DND-41 (cell line): ENCODE measurements at regions not wholly inside any gene's neighbourhood (a gene's known extent, or its start where the extent isn't known, plus 50 kb on each side); places are given as distances from the start of the nearest gene placed in this dataset.

Experiments used
- ATAC-seq: fragments of 200-7000 bp; cut with Tn5 transposase; 3 replicates; pipeline ENCODE4 v1.9.1; 2021; ENCODE audit warnings: low read depth; ENCODE audit not compliant: insufficient read depth
- DNase-seq: peaks from one replicate; pipeline ENCODE4 v3.0.0-alpha.2; 2020
- H2AFZ ChIP-seq: 2 replicates; pipeline ENCODE4 v1.6.0; 2012; ENCODE audit warnings: low read depth, low read length
- H3K27ac ChIP-seq: 2 replicates; pipeline ENCODE4 v1.5.1; 2012; ENCODE audit warnings: low read length, inconsistent platforms
- H3K27me3 ChIP-seq: fragments of 200-600 bp; sonication (generic); 2 replicates; pipeline ENCODE4 v1.6.0; 2012; ENCODE audit warnings: low read length, mild to moderate bottlenecking, inconsistent platforms; ENCODE audit not compliant: insufficient read depth, poor library complexity
- H3K36me3 ChIP-seq: 2 replicates; pipeline ENCODE4 v1.5.1; 2012; ENCODE audit warnings: low read length, inconsistent platforms; ENCODE audit not compliant: insufficient read depth
- H3K4me1 ChIP-seq: 2 replicates; pipeline ENCODE4 v1.5.1; 2012; ENCODE audit warnings: mild to moderate bottlenecking, low read length; ENCODE audit not compliant: insufficient read depth
- H3K4me2 ChIP-seq: 2 replicates; pipeline ENCODE4 v1.6.0; 2012; ENCODE audit warnings: mild to moderate bottlenecking, moderate library complexity, low read length, inconsistent platforms; ENCODE audit not compliant: insufficient read depth
- H3K4me3 ChIP-seq, 2 experiments: fragments of 200-600 bp in 1 of 2; shearing (Covaris generic) in 1 of 2; 2 replicates each; pipeline ENCODE4 v1.5.1; 2012 to 2016; ENCODE audit warnings: inconsistent platforms in 2 of 2, low read length in 2 of 2, mild to moderate bottlenecking in 2 of 2, low read depth in 1 of 2, moderate library complexity in 1 of 2
- H3K79me2 ChIP-seq: 2 replicates; pipeline ENCODE4 v1.6.0; 2012; ENCODE audit warnings: low read length, inconsistent platforms; ENCODE audit not compliant: insufficient read depth
- H3K9ac ChIP-seq: 2 replicates; pipeline ENCODE4 v1.6.0; 2012; ENCODE audit warnings: low read depth, mild to moderate bottlenecking, inconsistent platforms, low read length, moderate library complexity
- H3K9me3 ChIP-seq: 2 replicates; pipeline ENCODE4 v1.5.1; 2012; ENCODE audit warnings: low read length, moderate library complexity, mild to moderate bottlenecking, inconsistent platforms; ENCODE audit not compliant: insufficient read depth, severe bottlenecking
- H4K20me1 ChIP-seq: 2 replicates; pipeline ENCODE4 v1.6.0; 2012; ENCODE audit warnings: low read length; ENCODE audit not compliant: insufficient read depth
- CTCF ChIP-seq: IDR thresholded peaks from 2 replicates; pipeline ENCODE4 v1.5.1; 2012; ENCODE audit warnings: borderline replicate concordance, low read length, moderate library complexity, mild to moderate bottlenecking; ENCODE audit not compliant: poor library complexity, severe bottlenecking; ENCODE audit errors: extremely low read depth
- EZH2 ChIP-seq: IDR thresholded peaks from 3 replicates; pipeline ENCODE4 v1.6.1; 2012; ENCODE audit warnings: borderline replicate concordance, low read depth, mild to moderate bottlenecking, moderate library complexity, low read length, inconsistent platforms; ENCODE audit not compliant: severe bottlenecking

GRCh38 chr10:69692267-69692666 is 62.2 kb downstream of the FAM241B start:
- TF ChIP-seq EZH2 = no peak
- Histone ChIP-seq H3K36me3 (no peaks in the 10 kb centered on the region), H2AFZ (no peak overlapping the region), H3K27me3 (peaks cover 5% of the 10 kb centered on the region), H3K79me2 (no peaks in the 10 kb centered on the region), H3K4me1 (no peaks in the 10 kb centered on the region), H4K20me1 (no peaks in the 10 kb centered on the region), H3K27ac (no peak overlapping the region), H3K4me2 (no peak overlapping the region), H3K4me3 (no peak overlapping the region), H3K9ac (no peak overlapping the region), H3K9me3 (no peaks in the 10 kb centered on the region)
- ATAC-seq = no peak
- DNase-seq = no peak

- Histone ChIP-seq H4K20me1 (no peaks in the 10 kb centered on the region), H3K4me1 (no peaks in the 10 kb centered on the region), H3K79me2 (no peaks in the 10 kb centered on the region), H3K36me3 (no peaks in the 10 kb centered on the region), H3K9ac (no peak overlapping the region), H3K4me3 (no peak overlapping the region), H3K27me3 (peaks cover 5% of the 10 kb centered on the region), H2AFZ (no peak overlapping the region), H3K27ac (no peak overlapping the region), H3K9me3 (no peaks in the 10 kb centered on the region), H3K4me2 (no peak overlapping the region)
- TF ChIP-seq EZH2 (no peak), CTCF (no peak)
- ATAC-seq (no peak), DNase-seq (no peak)
Observed at GRCh38 chr10:69692891-69693290, 62.8 kb downstream of the FAM241B start.

- Histone ChIP-seq H3K27me3 (peaks cover 5% of the 10 kb centered on the region), H4K20me1 (no peaks in the 10 kb centered on the region), H3K79me2 (no peaks in the 10 kb centered on the region), H3K36me3 (no peaks in the 10 kb centered on the region), H2AFZ (no peak overlapping the region), H3K9me3 (no peaks in the 10 kb centered on the region), H3K9ac (no peak overlapping the region), H3K4me3 (no peak overlapping the region), H3K27ac (no peak overlapping the region), H3K4me1 (no peaks in the 10 kb centered on the region), H3K4me2 (no peak overlapping the region)
- TF ChIP-seq EZH2 (no peak), CTCF (no peak)
- no peak for ATAC-seq
- no peak for DNase-seq
Observed at GRCh38 chr10:69693886-69694285, 63.8 kb downstream of the FAM241B start.

- ATAC-seq (no peak), DNase-seq (no peak)
- H4K20me1 ChIP-seq = no peaks in the 10 kb centered on the region
- H3K4me1 ChIP-seq = no peaks in the 10 kb centered on the region
- no peaks in the 10 kb centered on the region for H3K79me2 ChIP-seq
- H2AFZ ChIP-seq = no peak overlapping the region
- no peaks in the 10 kb centered on the region for H3K9me3 ChIP-seq
- H3K9ac ChIP-seq = no peak overlapping the region
- H3K27me3 ChIP-seq = peaks cover 5% of the 10 kb centered on the region
- H3K4me3 ChIP-seq = no peak overlapping the region
- H3K4me2 ChIP-seq = no peak overlapping the region
- no peak for TF ChIP-seq CTCF
- TF ChIP-seq EZH2 = no peak
- H3K27ac ChIP-seq = no peak overlapping the region
- no peaks in the 10 kb centered on the region for H3K36me3 ChIP-seq
Observed at GRCh38 chr10:69696073-69696731, 66.2 kb downstream of the FAM241B start.
